Natural killer cell treated with Interleukin-12 subunit alpha and Interleukin-12 subunit beta and Interleukin-15 and Interleukin-18, amount 100 ng/mL, for 72 hours (primary cell): ENCODE measurements at regions not wholly inside any gene's neighbourhood (a gene's known extent, or its start where the extent isn't known, plus 50 kb on each side); places are given as distances from the start of the nearest gene placed in this dataset.

Source experiments
- ATAC-seq, 2 donors: fragments of 150-1000 bp; cut with Tn5 transposase in 1 of 2; sonication (Bioruptor Pico), chemical (Tn5 transposase) in 1 of 2; 2 replicates each; pipeline ENCODE4 v1.10.0; 2021
- DNase-seq: peaks from one replicate; pipeline ENCODE4 v3.0.0; 2022; ENCODE audit warnings: low spot score
- H3K27ac Mint-ChIP-seq, 2 donors: 1 replicate in 1 of 2; 2 replicates in 1 of 2; pipeline ENCODE4 v1.8.0; 2022; ENCODE audit warnings: mixed read lengths in 2 of 2, mild to moderate bottlenecking in 1 of 2, moderate library complexity in 1 of 2
- H3K27me3 Mint-ChIP-seq, 2 donors: 1 replicate in 1 of 2; 2 replicates in 1 of 2; pipeline ENCODE4 v1.8.0; 2022; ENCODE audit warnings: mixed read lengths in 2 of 2
- H3K36me3 Mint-ChIP-seq: one replicate; pipeline ENCODE4 v1.8.0; 2022; ENCODE audit warnings: mixed read lengths
- H3K4me1 Mint-ChIP-seq, 2 donors: 1 replicate in 1 of 2; 2 replicates in 1 of 2; pipeline ENCODE4 v1.8.0; 2022; ENCODE audit warnings: low read depth in 2 of 2, mixed read lengths in 2 of 2, mild to moderate bottlenecking in 1 of 2
- H3K4me3 Mint-ChIP-seq: one replicate; pipeline ENCODE4 v1.8.0; 2022; ENCODE audit warnings: mixed read lengths
- H3K9me3 Mint-ChIP-seq: 2 replicates; pipeline ENCODE4 v1.8.0; 2022; ENCODE audit warnings: mixed read lengths

- H3K4me1 Mint-ChIP-seq = no peaks in the 10 kb centered on the region
- no peak overlapping the region for H3K27ac Mint-ChIP-seq
- no peak for DNase-seq
- no peaks in the 10 kb centered on the region for H3K36me3 Mint-ChIP-seq
- H3K4me3 Mint-ChIP-seq = no peak overlapping the region
- ATAC-seq = no peak
- no peaks in the 10 kb centered on the region for H3K27me3 Mint-ChIP-seq
- peaks cover 10% of the 10 kb centered on the region for H3K9me3 Mint-ChIP-seq
Observed at GRCh38 chr2:83705146-83705545, 753.9 kb downstream of the SUCLG1 start.

DNA sequence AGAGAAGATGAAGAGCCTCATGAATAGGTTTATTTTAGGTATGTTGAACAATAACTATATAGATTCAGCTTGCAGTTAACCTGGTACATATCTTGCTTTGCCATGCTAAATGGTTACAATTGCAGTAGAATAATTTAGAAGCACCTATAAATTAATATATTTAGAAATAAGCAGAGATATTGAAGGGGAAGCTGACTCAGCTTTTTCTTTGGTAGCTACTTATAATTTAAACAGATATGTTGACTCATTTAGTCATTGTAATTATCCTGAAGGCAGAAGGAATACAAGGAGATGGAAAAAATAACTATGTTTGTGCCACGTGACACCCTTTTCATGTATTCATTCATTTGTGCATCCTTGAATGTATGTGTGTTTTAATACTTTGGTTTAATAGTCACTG is 755.5 kb downstream of the SUCLG1 start:
- Mint-ChIP-seq H3K4me3 (no peak overlapping the region), H3K9me3 (peaks cover 13% of the 10 kb centered on the region), H3K27me3 (no peaks in the 10 kb centered on the region), H3K4me1 (no peaks in the 10 kb centered on the region), H3K36me3 (no peaks in the 10 kb centered on the region), H3K27ac (no peak overlapping the region)
- DNase-seq (no peak), ATAC-seq (no peak)

DNA sequence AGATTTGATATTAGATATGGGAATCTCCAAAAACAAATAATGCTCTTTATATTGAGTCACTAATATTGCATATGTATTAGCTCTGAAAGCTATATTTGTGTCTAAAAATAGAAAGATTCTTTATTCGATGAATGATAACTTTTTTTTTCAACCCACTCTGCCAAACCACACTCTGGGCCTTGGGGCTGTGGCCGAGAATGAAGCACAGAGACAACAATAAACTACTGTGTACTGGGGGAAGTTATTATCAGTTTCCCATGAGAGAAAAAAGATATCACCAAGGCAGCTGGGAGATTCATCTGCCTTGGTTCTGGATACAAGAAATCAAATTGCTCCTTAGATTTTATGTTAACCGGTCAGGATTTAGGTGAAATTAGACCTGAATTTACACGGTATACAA is 762.2 kb downstream of the SUCLG1 start:
- no peak overlapping the region for H3K27ac Mint-ChIP-seq
- no peaks in the 10 kb centered on the region for H3K27me3 Mint-ChIP-seq
- H3K4me1 Mint-ChIP-seq = no peaks in the 10 kb centered on the region
- peaks cover 8% of the 10 kb centered on the region for H3K9me3 Mint-ChIP-seq
- DNase-seq (no peak), ATAC-seq (no peak)
- H3K4me3 Mint-ChIP-seq = no peak overlapping the region
- no peaks in the 10 kb centered on the region for H3K36me3 Mint-ChIP-seq

DNA sequence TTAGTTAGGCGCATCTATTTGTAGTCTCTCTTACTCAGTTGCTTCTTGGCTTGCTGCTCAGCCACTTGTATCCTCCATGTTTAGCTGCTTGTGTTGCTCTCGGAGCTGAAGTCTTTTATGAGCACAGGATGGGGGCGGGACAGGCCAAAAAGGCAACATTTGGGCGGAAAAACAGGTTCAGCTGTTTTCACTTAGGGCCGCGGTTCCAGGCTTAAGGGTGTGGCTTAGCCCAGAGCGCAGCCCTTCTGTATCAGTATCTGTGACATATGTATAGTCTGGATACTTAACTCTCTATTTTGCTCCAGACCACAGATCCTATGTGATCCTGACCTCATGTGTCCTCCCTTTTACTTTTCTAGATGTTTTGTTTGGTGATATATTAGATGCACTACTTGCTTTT is 763.5 kb downstream of the SUCLG1 start:
- H3K4me3 Mint-ChIP-seq = no peak overlapping the region
- H3K27ac Mint-ChIP-seq = no peak overlapping the region
- H3K36me3 Mint-ChIP-seq = no peaks in the 10 kb centered on the region
- ATAC-seq (no peak), DNase-seq (no peak)
- H3K27me3 Mint-ChIP-seq = no peaks in the 10 kb centered on the region
- no peaks in the 10 kb centered on the region for H3K4me1 Mint-ChIP-seq
- peaks cover 8% of the 10 kb centered on the region for H3K9me3 Mint-ChIP-seq

DNA sequence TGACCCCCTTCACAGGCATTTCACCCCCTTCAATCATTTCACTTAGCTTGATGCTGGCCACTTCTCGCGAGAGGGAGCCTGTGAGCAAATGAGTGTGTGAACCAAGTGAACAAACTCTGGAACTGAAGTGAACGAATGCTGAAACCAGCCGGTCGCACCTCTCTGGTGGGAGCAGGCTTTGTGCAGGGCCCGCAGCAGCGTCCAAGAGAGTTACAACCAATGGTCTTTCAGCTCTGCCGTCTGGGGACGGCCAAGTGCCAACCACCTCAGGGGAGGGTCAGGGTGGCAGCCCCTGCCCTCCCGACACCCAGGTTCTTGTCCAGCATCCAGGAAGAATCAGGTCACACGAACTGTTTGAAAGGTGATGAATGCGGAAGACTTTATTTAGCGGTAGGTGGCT is 764.0 kb downstream of the SUCLG1 start:
- Mint-ChIP-seq H3K4me1 (no peaks in the 10 kb centered on the region), H3K9me3 (peaks cover 8% of the 10 kb centered on the region), H3K27ac (no peak overlapping the region), H3K4me3 (no peak overlapping the region), H3K36me3 (no peaks in the 10 kb centered on the region), H3K27me3 (no peaks in the 10 kb centered on the region)
- ATAC-seq = no peak
- DNase-seq = no peak

GRCh38 chr2:83689402-83689801 is 769.7 kb downstream of the SUCLG1 start:
- ATAC-seq = no peak
- DNase-seq = no peak
- Mint-ChIP-seq H3K4me1 (no peaks in the 10 kb centered on the region), H3K27ac (no peak overlapping the region), H3K9me3 (peaks cover 3% of the 10 kb centered on the region), H3K4me3 (no peak overlapping the region), H3K27me3 (no peaks in the 10 kb centered on the region), H3K36me3 (no peaks in the 10 kb centered on the region)

GRCh38 chr2:83686863-83687262 is 772.2 kb downstream of the SUCLG1 start:
- no peak for ATAC-seq
- Mint-ChIP-seq H3K4me1 (no peaks in the 10 kb centered on the region), H3K9me3 (peaks cover 3% of the 10 kb centered on the region), H3K36me3 (no peaks in the 10 kb centered on the region), H3K4me3 (no peak overlapping the region), H3K27me3 (no peaks in the 10 kb centered on the region), H3K27ac (no peak overlapping the region)
- no peak for DNase-seq

- no peaks in the 10 kb centered on the region for H3K36me3 Mint-ChIP-seq
- no peak overlapping the region for H3K4me3 Mint-ChIP-seq
- ATAC-seq (no peak), DNase-seq (no peak)
- H3K4me1 Mint-ChIP-seq = no peaks in the 10 kb centered on the region
- peaks cover 8% of the 10 kb centered on the region for H3K9me3 Mint-ChIP-seq
- no peaks in the 10 kb centered on the region for H3K27me3 Mint-ChIP-seq
- no peak overlapping the region for H3K27ac Mint-ChIP-seq
Observed at GRCh38 chr2:83674050-83674449, 785.0 kb downstream of the SUCLG1 start.

DNA sequence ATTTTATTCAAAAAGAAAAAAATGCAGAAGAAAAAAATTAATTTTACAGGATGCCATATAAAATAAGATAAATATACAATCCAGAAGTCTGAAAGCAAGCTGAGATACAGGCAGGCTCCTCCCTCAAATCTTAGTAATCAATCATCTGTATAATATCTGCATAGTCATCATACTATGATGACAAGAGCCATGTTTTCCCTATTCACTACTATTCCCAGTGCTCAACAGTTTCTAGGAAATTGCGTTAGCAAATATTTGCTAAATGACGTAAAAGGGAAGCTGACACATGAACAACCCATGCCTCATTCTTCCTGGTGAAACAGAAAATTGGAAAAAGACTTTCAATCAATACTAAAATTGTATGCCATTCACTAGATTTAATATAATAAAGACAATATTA is 793.2 kb downstream of the SUCLG1 start:
- no peak overlapping the region for H3K27ac Mint-ChIP-seq
- DNase-seq (no peak), ATAC-seq (no peak)
- no peaks in the 10 kb centered on the region for H3K4me1 Mint-ChIP-seq
- peaks cover 4% of the 10 kb centered on the region for H3K9me3 Mint-ChIP-seq
- H3K36me3 Mint-ChIP-seq = no peaks in the 10 kb centered on the region
- H3K27me3 Mint-ChIP-seq = no peaks in the 10 kb centered on the region
- H3K4me3 Mint-ChIP-seq = no peak overlapping the region

- Mint-ChIP-seq H3K27ac (no peak overlapping the region), H3K9me3 (peaks cover 6% of the 10 kb centered on the region), H3K4me3 (no peak overlapping the region), H3K36me3 (no peaks in the 10 kb centered on the region), H3K4me1 (no peaks in the 10 kb centered on the region), H3K27me3 (no peaks in the 10 kb centered on the region)
- DNase-seq = no peak
- no peak for ATAC-seq
Observed at GRCh38 chr2:83665154-83665553, 793.9 kb downstream of the SUCLG1 start.

GRCh38 chr2:83661711-83662110 is 797.4 kb downstream of the SUCLG1 start:
- Mint-ChIP-seq H3K36me3 (no peaks in the 10 kb centered on the region), H3K9me3 (peaks cover 6% of the 10 kb centered on the region), H3K27me3 (no peaks in the 10 kb centered on the region), H3K4me1 (no peaks in the 10 kb centered on the region), H3K27ac (no peak overlapping the region), H3K4me3 (no peak overlapping the region)
- DNase-seq = no peak
- ATAC-seq = no peak

DNA sequence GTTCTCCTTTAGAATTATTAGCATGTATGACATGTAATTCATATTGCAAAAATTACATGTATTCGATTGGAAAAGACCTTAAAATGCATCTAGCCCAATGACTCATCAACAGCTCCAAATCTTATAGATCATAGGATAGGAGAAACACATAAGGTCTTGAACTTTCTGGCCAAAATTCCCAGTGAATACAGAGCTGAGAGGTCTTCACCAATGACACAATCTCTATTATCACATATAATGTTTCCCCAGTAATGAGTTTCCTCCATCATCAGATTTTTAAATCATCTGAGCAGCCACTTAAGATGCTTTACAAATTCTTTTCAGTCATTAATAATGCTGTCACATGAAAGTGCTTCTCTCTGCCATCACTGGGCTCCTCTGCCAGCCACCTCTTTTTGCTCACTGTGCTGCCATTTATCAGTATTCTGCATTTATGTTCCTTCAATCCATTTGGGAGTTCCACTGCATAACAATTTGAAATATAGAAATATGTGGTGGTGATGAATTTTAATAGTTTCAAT is 804.9 kb downstream of the SUCLG1 start:
- H3K36me3 Mint-ChIP-seq = no peaks in the 10 kb centered on the region

DNA sequence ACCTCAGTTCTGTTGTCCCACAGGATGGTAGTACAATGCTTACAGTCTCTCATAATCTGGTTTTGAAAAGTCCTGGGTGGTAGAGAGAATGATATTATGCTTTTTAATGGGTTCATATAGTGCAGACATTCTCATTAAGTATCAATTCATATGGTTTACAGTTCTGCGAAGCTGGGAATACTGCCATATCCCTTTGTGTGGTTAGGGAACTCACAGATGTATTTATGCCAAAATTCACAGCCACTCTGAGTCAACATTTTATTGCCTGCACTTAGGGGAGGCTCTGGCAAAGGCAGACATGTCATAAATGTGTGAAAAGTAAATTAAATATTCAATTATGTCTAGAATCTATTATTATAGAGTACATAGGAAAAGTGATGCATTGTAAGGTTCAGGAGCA is 808.2 kb downstream of the SUCLG1 start:
- H3K36me3 Mint-ChIP-seq = no peaks in the 10 kb centered on the region
- H3K27ac Mint-ChIP-seq = no peak overlapping the region
- H3K27me3 Mint-ChIP-seq = no peaks in the 10 kb centered on the region
- H3K9me3 Mint-ChIP-seq = peaks cover 4% of the 10 kb centered on the region
- ATAC-seq = no peak
- H3K4me1 Mint-ChIP-seq = no peaks in the 10 kb centered on the region
- H3K4me3 Mint-ChIP-seq = no peak overlapping the region
- DNase-seq = no peak

More for the DNA sequence above, 804.9 kb downstream of the SUCLG1 start:
- DNase-seq = no peak
- H3K4me3 Mint-ChIP-seq = no peak overlapping the region
- H3K9me3 Mint-ChIP-seq = peaks cover 4% of the 10 kb centered on the region
- no peak overlapping the region for H3K27ac Mint-ChIP-seq
- no peaks in the 10 kb centered on the region for H3K4me1 Mint-ChIP-seq
- no peaks in the 10 kb centered on the region for H3K27me3 Mint-ChIP-seq
- ATAC-seq = no peak

DNA sequence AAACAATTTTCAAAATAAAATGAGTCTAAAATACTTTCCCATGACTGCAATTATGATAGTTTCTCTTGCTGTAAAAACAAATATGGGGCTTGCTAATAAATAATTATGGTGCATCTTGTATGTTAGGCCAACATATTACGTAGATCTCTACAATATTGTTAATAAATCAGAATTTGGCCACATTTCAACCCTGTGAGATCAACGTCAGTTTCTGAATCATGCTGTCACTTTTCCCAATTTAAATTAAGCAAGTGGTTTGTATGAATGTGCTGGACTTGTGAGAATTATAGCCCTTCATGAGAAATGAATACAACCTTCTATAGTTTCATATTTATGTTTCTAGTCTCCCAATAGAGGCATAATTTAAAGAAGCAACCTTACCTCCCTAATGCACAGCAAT is 808.9 kb downstream of the SUCLG1 start:
- Mint-ChIP-seq H3K36me3 (no peaks in the 10 kb centered on the region), H3K4me3 (no peak overlapping the region), H3K27ac (no peak overlapping the region), H3K9me3 (peaks cover 4% of the 10 kb centered on the region), H3K27me3 (no peaks in the 10 kb centered on the region), H3K4me1 (no peaks in the 10 kb centered on the region)
- DNase-seq (no peak), ATAC-seq (no peak)

DNA sequence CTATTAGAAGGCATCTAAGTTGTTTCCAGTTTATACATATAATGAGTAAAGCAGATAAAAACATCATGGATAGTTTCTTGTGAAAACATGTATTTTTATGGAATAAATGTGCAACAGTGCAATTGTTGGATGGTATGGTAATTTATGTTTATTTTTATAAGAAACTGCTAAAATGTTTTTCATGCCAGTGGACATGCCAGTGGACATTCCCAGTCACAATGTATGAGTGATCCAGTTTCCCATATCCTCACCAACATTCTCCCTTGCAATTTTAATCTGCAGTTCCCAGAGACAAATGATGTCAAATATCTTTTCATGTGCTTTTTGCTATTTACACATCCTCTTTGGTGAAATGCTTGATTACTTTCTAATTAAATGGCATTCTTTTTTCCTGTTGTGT is 818.6 kb downstream of the SUCLG1 start:
- no peak for ATAC-seq
- H3K4me1 Mint-ChIP-seq = no peaks in the 10 kb centered on the region
- DNase-seq = no peak
- H3K36me3 Mint-ChIP-seq = no peaks in the 10 kb centered on the region
- peaks cover 16% of the 10 kb centered on the region for H3K9me3 Mint-ChIP-seq
- no peak overlapping the region for H3K4me3 Mint-ChIP-seq
- no peak overlapping the region for H3K27ac Mint-ChIP-seq
- H3K27me3 Mint-ChIP-seq = no peaks in the 10 kb centered on the region
